ENCODE measurements at regions not wholly inside any gene's neighbourhood (a gene's known extent, or its start where the extent isn't known, plus 50 kb on each side); places are given as distances from the start of the nearest gene placed in this dataset.

DNA sequence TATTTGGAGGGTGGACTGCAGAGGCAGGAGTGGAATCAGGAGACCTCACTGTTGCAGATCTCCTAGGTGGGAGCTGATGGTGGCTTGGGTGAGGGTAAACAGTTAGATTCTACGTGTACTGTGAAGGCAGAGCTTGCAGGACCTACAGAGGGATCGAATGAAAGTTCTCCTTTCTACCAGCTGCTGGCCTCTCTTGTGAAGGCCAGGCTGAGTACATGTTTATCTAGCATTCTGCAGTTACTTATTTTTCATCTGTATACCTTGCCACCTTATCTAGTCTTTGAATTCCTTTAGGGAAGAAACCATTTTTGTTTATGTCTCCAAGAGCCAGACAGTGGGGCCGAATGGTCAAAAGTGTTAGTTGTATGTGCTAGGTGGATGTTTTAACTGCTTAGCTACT lies 57.6 kb downstream of the PTTG1 start:
- TF ChIP-seq POLR2A (IDR thresholded peaks at IDR 0.05): no peak
- TF ChIP-seq, protein P1, sequence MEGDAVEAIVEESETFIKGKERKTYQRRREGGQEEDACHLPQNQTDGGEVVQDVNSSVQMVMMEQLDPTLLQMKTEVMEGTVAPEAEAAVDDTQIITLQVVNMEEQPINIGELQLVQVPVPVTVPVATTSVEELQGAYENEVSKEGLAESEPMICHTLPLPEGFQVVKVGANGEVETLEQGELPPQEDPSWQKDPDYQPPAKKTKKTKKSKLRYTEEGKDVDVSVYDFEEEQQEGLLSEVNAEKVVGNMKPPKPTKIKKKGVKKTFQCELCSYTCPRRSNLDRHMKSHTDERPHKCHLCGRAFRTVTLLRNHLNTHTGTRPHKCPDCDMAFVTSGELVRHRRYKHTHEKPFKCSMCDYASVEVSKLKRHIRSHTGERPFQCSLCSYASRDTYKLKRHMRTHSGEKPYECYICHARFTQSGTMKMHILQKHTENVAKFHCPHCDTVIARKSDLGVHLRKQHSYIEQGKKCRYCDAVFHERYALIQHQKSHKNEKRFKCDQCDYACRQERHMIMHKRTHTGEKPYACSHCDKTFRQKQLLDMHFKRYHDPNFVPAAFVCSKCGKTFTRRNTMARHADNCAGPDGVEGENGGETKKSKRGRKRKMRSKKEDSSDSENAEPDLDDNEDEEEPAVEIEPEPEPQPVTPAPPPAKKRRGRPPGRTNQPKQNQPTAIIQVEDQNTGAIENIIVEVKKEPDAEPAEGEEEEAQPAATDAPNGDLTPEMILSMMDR (IDR thresholded peaks at IDR 0.05): no peak

All from prostate gland (tissue), 2 donors.